IMR-90 (cell line): ENCODE measurements at regions not wholly inside any gene's neighbourhood (a gene's known extent, or its start where the extent isn't known, plus 50 kb on each side); places are given as distances from the start of the nearest gene placed in this dataset.
A peak's percentile ranks its signal among the peaks of the same experiment; 100 is the strongest.

Source experiments
- ATAC-seq: fragments of 200-7000 bp; cut with Tn5 transposase; 2 replicates; pipeline ENCODE4 v1.9.1; 2020; ENCODE audit warnings: low read depth, mild to moderate bottlenecking, moderate library complexity
- BruUV-seq: library from RNA; stranded (reverse); fragments of 400-500 nt; replicated peaks from 2 replicates; lab custom pipeline; 2021; lab: Mats Ljungman, UMichigan
- CTCF ChIA-PET: fragments of 300-600 bp; formaldehyde crosslinking; extraction: SDS; loops from one replicate; lab custom pipeline; 2021; ENCODE audit warnings: antibody characterized with exemption; lab: Yijun Ruan, JAX
- POLR2A ChIA-PET: fragments of 300-600 bp; sonication (Branson Sonifier 250); formaldehyde crosslinking; loops from one replicate; lab custom pipeline; 2022; ENCODE audit warnings: antibody characterized with exemption; ENCODE audit not compliant: unreplicated experiment; lab: Charles Lee
- DNase-seq: peaks from one replicate; pipeline ENCODE4 v3.0.0; 2013
- H2AFZ ChIP-seq: replicated peaks from 2 replicates; pipeline ENCODE3; 2013; ENCODE audit warnings: low read length, mild to moderate bottlenecking; ENCODE audit not compliant: poor library complexity
- H2AK5ac ChIP-seq: 2 replicates; pipeline ENCODE4 v1.6.1; 2013; ENCODE audit warnings: low read depth, low read length, inconsistent platforms
- H2AK9ac ChIP-seq: replicated peaks from 2 replicates; pipeline ENCODE3; 2013; ENCODE audit warnings: mild to moderate bottlenecking, low read depth, low read length, moderate library complexity; ENCODE audit not compliant: poor library complexity
- H2BK120ac ChIP-seq: 2 replicates; pipeline ENCODE4 v1.6.1; 2013; ENCODE audit warnings: low read depth, low read length, inconsistent platforms
- H2BK15ac ChIP-seq: 3 replicates; pipeline ENCODE4 v1.6.1; 2013; ENCODE audit warnings: low read depth, low read length, inconsistent platforms
- H2BK20ac ChIP-seq: 2 replicates; pipeline ENCODE4 v1.6.1; 2013; ENCODE audit warnings: low read depth, mild to moderate bottlenecking, inconsistent platforms, low read length, moderate library complexity
- H2BK5ac ChIP-seq: 2 replicates; pipeline ENCODE4 v1.6.1; 2013; ENCODE audit warnings: mild to moderate bottlenecking, low read depth, low read length, inconsistent platforms; ENCODE audit not compliant: poor library complexity, severe bottlenecking
- H3K14ac ChIP-seq: replicated peaks from 2 replicates; pipeline ENCODE4 v1.6.1; 2013; ENCODE audit warnings: low read depth, low read length, inconsistent platforms
- H3K18ac ChIP-seq: 2 replicates; pipeline ENCODE4 v1.6.1; 2013; ENCODE audit warnings: low read depth, low read length, control low read depth
- H3K23ac ChIP-seq: 2 replicates; pipeline ENCODE4 v1.6.1; 2013; ENCODE audit warnings: low read depth, low read length, inconsistent platforms
- H3K27ac ChIP-seq: 2 replicates; pipeline ENCODE4 v1.5.1; 2013; ENCODE audit warnings: mild to moderate bottlenecking, control low read depth, low read length; ENCODE audit not compliant: insufficient read depth
- H3K27me3 ChIP-seq: 2 replicates; pipeline ENCODE4 v1.6.1; 2013; ENCODE audit warnings: low read length; ENCODE audit not compliant: control insufficient read depth, insufficient read depth
- H3K36me3 ChIP-seq: 2 replicates; pipeline ENCODE4 v1.6.1; 2013; ENCODE audit warnings: low read length, mixed read lengths; ENCODE audit not compliant: control insufficient read depth, insufficient read depth
- H3K4ac ChIP-seq: 2 replicates; pipeline ENCODE4 v1.6.1; 2013; ENCODE audit warnings: low read depth, low read length, inconsistent platforms
- H3K4me1 ChIP-seq: 2 replicates; pipeline ENCODE4 v1.6.1; 2013; ENCODE audit warnings: low read length, mixed read lengths; ENCODE audit not compliant: control insufficient read depth, insufficient read depth
- H3K4me2 ChIP-seq: 2 replicates; pipeline ENCODE4 v1.6.1; 2013; ENCODE audit warnings: low read depth, mild to moderate bottlenecking, control low read depth, low read length, moderate library complexity
- H3K4me3 ChIP-seq: 2 replicates; pipeline ENCODE4 v1.5.1; 2013; ENCODE audit warnings: low read depth, mild to moderate bottlenecking, control low read depth, low read length, moderate library complexity; ENCODE audit not compliant: insufficient read depth
- H3K56ac ChIP-seq: 2 replicates; pipeline ENCODE4 v1.6.1; 2013; ENCODE audit warnings: low read length, inconsistent platforms; ENCODE audit not compliant: insufficient read depth; ENCODE audit errors: extremely low read depth
- H3K79me1 ChIP-seq, 2 experiments: 2 replicates each; pipeline ENCODE4 v1.6.1; 2013; ENCODE audit warnings: low read length in 2 of 2, inconsistent platforms in 1 of 2, low read depth in 1 of 2
- H3K9ac ChIP-seq: 2 replicates; pipeline ENCODE4 v1.6.1; 2013; ENCODE audit warnings: low read depth, low read length, control low read depth
- H3K9me1 ChIP-seq: 2 replicates; pipeline ENCODE4 v1.6.1; 2013; ENCODE audit warnings: low read length, inconsistent platforms; ENCODE audit not compliant: insufficient read depth
- H3K9me3 ChIP-seq: 2 replicates; pipeline ENCODE4 v1.6.1; 2013; ENCODE audit warnings: low read length; ENCODE audit not compliant: control insufficient read depth, insufficient read depth
- H4K20me1 ChIP-seq: 2 replicates; pipeline ENCODE4 v1.6.1; 2013; ENCODE audit warnings: low read length, inconsistent platforms; ENCODE audit not compliant: insufficient read depth
- H4K5ac ChIP-seq: 2 replicates; pipeline ENCODE4 v1.6.1; 2013; ENCODE audit warnings: mild to moderate bottlenecking, low read depth, low read length, control low read depth
- H4K8ac ChIP-seq, 2 experiments: 2 replicates each; pipeline ENCODE4 v1.6.1; 2013; ENCODE audit warnings: low read depth in 2 of 2, low read length in 2 of 2, control low read depth in 1 of 2, inconsistent platforms in 1 of 2
- H4K91ac ChIP-seq: 2 replicates; pipeline ENCODE4 v1.6.1; 2013; ENCODE audit warnings: low read depth, low read length, inconsistent platforms; ENCODE audit not compliant: insufficient read depth
- BHLHE40 ChIP-seq: fragments of 150-350 bp; IDR thresholded peaks from 2 replicates; pipeline ENCODE4 v1.6.1; 2016; ENCODE audit warnings: mild to moderate bottlenecking, low read depth, low read length
- CEBPB ChIP-seq: IDR thresholded peaks from 2 replicates; pipeline ENCODE4 v1.6.1; 2012; ENCODE audit warnings: low read depth, low read length, improper control_type of control experiment
- WGBS, 2 experiments: methylation state at CpG; one replicate each; pipeline versions ENCODE4 v1.1.5 to v1.1.7; 2013; ENCODE audit warnings: missing lambda C conversion rate in 2 of 2; ENCODE audit not compliant: insufficient read length in 1 of 2; ENCODE audit errors: extremely low coverage in 2 of 2; 5-methylcytosine and 5-hydroxymethylcytosine counted together
- dilution Hi-C: fragments of 300-500 bp; cut with HindIII; formaldehyde crosslinking; loops from one replicate; pipeline ENCODE4 v1.14.3; 2018; ENCODE audit warnings: low sequenced_read_pairs; ENCODE audit not compliant: unreplicated experiment
- in situ Hi-C: fragments of 300-500 bp; cut with MboI; formaldehyde crosslinking; loops from 3 replicates; pipeline ENCODE4 v1.14.3; 2019; ENCODE audit warnings: low sequenced_read_pairs, inconsistent platforms, mixed read lengths
- intact Hi-C: fragments of 100-400 bp; cut with micrococcal nuclease; formaldehyde crosslinking; loops from 2 replicates; pipeline ENCODE4 v1.10.0; 2022

- peak overlapping the region; percentile 24 for H3K27ac ChIP-seq
- H3K56ac ChIP-seq: no peak overlapping the region
- peak; percentile 43; the same call in 1 of the 2 replicates for ATAC-seq
Measured at GRCh38 chr4:24091639-24092233, 201.9 kb upstream of the PPARGC1A start.

More at GRCh38 chr4:24091639-24092233, 201.9 kb upstream of the PPARGC1A start:
- H3K23ac ChIP-seq: peak overlapping the region; percentile 84
- peak overlapping the region; percentile 83 for H4K91ac ChIP-seq
- peak overlapping the region; percentile 24 for H2AFZ ChIP-seq
- dilution Hi-C loops: no loop called here
- peak overlapping the region; percentile 6 for H2BK5ac ChIP-seq
- H3K9me3 ChIP-seq: no peaks in the 10 kb centered on the region
- intact Hi-C loops: loop anchor here (10.0 kb wide), 1 partner anchor 323 kb away; no protein-coding TSS in a partner anchor
- 80% methylated on average over 1 of the region's 6 CpGs; no CpG with 5 or more reads in 1 of the 2 experiments for WGBS, 2 experiments
- ChIA-PET POLR2A (interaction anchor here (0.5 kb wide), 1 partner anchor 1976 kb away, joined by 4 read pairs; no protein-coding TSS in a partner anchor), CTCF (no interaction called here)
- BruUV-seq: no TSS peak
- H2BK20ac ChIP-seq: peak overlapping the region; percentile 81
- peak overlapping the region; percentile 44 for H3K18ac ChIP-seq
- no peaks in the 10 kb centered on the region for H3K79me1 ChIP-seq
- peak overlapping the region; percentile 22 for H3K14ac ChIP-seq
- H4K8ac ChIP-seq: peak overlapping the region in 1 of 2 experiments; percentile 28; a peak in 2 of 4 replicates
- H2BK15ac ChIP-seq: peak overlapping the region; percentile 26; the same call in 2 of the 3 replicates
- H3K4me1 ChIP-seq: peaks cover 14% of the 10 kb centered on the region
- DNase-seq: peak; percentile 62
- no peaks in the 10 kb centered on the region for H4K20me1 ChIP-seq
- peak overlapping the region; percentile 62 for H3K4ac ChIP-seq
- TF ChIP-seq BHLHE40 (no peak), CEBPB (peak; percentile 33; the same call in 1 of the 2 replicates)
- no peaks in the 10 kb centered on the region for H3K36me3 ChIP-seq
- H2AK9ac ChIP-seq: no peak overlapping the region
- no peak overlapping the region for H3K4me2 ChIP-seq
- H2BK120ac ChIP-seq: peak overlapping the region; percentile 59
- H3K9ac ChIP-seq: no peak overlapping the region
- in situ Hi-C loops: no loop called here
- peaks cover 14% of the 10 kb centered on the region for H3K9me1 ChIP-seq
- peak overlapping the region; percentile 0; the same call in 1 of the 2 replicates for H4K5ac ChIP-seq
- H3K27me3 ChIP-seq: no peaks in the 10 kb centered on the region
- H3K4me3 ChIP-seq: no peak overlapping the region
- H2AK5ac ChIP-seq: peak overlapping the region; percentile 16
